ENCODE measurements at regions not wholly inside any gene's neighbourhood (a gene's known extent, or its start where the extent isn't known, plus 50 kb on each side); places are given as distances from the start of the nearest gene placed in this dataset.

DNA sequence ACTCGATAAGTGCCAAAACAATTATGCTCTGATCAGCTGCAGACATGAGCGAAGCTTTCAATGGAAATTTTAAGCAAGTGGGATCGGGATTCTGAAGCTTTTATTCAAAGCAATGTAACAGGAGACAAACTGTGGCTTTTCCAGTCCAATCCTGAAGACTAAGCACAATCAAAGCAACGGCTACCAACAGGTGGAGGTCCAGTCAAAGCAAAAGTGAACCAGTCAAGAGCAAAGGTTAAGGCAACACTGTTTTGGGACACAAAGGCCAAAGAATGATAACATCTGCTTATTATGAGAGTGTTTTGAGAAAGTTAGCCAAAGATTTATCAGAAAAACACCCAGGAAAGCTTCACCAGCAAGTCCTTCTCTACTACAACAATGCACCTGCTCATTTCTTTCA lies 170.1 kb downstream of the SEC16B start:
- in situ Hi-C loops (cut with HindIII; ENCODE audit: low pct_unique_long_range_greater_than_20kb, low sequenced_read_pairs), result no loop called here

DNA sequence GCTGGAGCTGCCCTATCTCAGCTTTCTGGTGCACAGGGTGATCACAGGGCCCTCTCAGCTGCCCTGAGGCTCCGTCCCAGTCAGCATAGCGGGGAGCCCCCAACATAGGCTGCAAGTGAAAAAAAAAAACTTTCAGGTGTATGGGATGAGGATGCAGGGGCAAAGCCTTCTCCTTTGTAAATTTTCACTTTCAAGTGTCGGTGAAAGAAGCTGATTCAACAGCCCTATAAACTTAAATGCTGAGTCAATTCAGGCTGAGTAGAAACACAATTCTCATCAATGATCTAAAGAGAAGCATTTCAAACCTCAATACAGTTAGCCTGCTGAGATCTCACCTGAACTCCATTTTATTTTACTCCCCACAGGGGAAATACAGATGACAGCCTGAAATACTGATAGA lies 171.2 kb downstream of the SEC16B start:
- DNase-seq (ENCODE audit: low read depth), result no peak
- in situ Hi-C loops (cut with HindIII; ENCODE audit: low pct_unique_long_range_greater_than_20kb, low sequenced_read_pairs), result no loop called here

More for the DNA sequence above, 170.1 kb downstream of the SEC16B start:
- no peak for DNase-seq (ENCODE audit: low read depth)

DNA sequence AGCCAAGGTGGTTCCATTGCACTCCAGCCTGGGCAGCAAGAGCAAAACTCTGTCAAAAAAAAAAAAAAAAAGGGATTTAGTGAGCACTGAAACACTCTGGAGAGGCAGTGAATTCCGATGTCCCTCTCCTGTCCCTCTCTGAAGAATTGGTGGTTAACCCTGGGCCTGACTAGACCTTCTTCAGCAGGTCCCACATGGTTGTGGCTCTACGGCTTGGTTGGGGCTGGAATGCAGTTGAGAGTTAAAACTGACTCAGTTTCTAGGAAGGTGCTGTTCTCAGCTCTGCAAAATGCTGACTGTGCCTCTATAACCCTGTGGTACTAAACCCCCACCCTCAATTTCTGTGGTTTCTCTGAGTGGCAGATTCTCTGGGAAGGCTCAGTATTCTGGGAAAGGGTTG lies 173.3 kb downstream of the SEC16B start:
- in situ Hi-C loops (cut with HindIII; ENCODE audit: low pct_unique_long_range_greater_than_20kb, low sequenced_read_pairs), result no loop called here
- DNase-seq (ENCODE audit: low read depth), result no peak

DNA sequence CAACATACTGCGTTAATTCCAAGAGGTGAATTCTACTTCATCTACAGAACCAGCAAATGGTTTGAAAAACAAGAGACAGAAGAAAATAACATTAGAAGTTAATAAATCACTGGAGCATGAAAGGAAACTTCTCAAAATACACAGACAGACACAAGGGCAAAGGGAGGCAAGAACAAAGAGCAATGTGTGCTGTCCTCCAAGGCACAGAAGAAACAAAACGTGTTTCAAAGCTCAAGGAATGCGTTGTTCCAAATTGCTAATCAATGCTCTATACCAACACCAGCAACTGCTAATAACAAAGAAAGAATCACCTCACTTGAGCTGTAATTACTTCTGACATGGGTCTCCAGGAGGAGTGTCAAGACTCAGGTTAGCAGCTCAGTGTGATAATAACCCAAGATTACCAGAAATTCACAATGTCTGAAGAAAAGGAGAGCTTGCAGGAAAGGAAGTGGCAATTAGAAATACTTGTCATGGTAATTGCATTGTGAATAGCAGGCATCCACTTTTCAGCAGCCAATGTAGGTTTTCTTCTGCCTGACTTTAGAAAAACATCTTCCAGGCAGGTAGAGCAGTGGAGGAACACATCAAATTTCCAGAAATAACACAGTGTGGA lies 175.4 kb downstream of the SEC16B start:
- DNase-seq (ENCODE audit: low read depth), result peak; percentile 14
- in situ Hi-C loops (cut with HindIII; ENCODE audit: low pct_unique_long_range_greater_than_20kb, low sequenced_read_pairs), result no loop called here

DNA sequence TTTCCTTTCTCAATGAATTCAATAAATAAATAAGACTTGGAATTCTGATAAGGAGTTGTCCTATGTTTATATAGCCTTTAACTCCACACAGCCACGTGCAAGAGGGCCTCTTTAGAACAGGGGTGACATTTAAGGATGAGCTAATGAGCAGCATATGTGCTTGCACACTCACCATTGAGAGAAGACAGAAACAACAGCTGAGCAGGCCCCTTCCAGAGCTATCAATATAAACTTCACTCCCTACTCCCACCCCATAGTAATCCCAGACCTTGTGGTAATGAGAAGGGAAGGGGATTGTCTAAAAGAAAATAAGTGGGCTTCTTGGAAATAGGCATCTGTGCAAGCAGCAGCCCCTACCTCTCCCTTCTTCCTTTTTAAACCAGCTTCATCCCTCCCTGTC lies 176.0 kb downstream of the SEC16B start:
- DNase-seq (ENCODE audit: low read depth), result no peak
- in situ Hi-C loops (cut with HindIII; ENCODE audit: low pct_unique_long_range_greater_than_20kb, low sequenced_read_pairs), result no loop called here

DNA sequence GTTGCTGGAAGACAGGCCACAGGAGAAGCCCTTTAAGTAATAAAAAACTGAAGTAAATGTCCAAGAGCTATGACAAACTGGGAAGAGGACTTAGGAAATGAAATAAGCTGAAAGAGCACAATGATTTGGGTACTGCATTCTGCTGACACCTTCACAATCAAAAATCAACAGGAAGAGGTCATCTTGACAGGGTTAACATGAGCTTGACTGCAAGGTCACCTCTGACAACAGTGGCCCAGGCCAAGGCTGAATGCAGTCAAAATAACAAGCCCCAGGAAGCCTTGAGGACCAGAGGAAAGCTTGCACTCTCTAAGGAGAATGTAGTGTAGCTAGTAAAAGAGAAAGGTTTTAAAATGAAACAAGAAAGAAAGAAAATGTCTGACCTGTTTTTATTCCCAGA lies 179.3 kb downstream of the SEC16B start:
- in situ Hi-C loops (cut with HindIII; ENCODE audit: low pct_unique_long_range_greater_than_20kb, low sequenced_read_pairs), result no loop called here
- DNase-seq (ENCODE audit: low read depth), result no peak

DNA sequence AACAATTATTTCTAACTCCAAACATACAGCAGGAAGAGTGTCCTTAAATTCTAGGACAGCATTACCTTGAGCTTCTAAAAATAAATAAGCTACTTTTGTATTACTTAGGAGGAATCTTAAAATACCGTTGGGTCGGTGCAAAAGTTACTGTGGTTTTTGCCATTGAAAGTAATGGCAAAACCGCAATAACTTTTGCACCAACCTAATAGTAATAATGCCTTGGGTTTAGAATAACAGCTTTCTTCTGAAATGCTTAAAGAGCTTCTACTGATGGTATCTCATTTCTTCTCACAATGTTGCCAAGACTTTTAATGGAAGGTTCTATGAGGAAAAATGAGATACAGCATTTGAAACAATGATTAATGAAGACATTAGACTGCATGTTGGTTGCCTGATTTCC lies 179.9 kb downstream of the SEC16B start:
- in situ Hi-C loops (cut with HindIII; ENCODE audit: low pct_unique_long_range_greater_than_20kb, low sequenced_read_pairs), result no loop called here
- no peak for DNase-seq (ENCODE audit: low read depth)

DNA sequence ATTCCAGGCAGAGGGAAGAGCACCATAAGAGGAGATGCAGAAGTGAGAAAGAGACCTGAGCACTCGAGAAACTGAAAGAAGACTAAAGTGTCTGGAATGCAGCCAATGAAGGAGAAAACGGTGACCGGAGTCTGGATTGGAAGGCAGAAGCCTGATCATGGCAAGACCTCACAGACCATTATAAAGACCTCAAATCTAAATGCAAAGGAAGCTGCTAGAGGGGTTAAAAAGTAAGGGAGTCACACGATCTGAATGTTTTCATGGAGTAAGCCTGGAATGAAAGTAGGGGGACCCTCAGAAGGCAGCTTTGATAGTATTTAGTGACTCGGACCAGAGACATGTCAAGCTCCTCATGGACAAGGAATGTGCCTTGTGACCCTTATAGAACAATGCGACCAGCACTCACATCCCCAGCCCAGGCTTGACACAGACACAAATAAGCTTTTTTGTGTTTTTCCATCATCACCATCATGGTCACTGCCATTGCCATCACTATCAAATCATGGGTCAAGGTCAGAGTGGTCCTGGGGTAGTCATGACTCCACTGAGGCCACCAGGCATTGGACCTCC lies 183.6 kb downstream of the SEC16B start:
- in situ Hi-C loops (cut with HindIII; ENCODE audit: low pct_unique_long_range_greater_than_20kb, low sequenced_read_pairs), result no loop called here
- DNase-seq (ENCODE audit: low read depth), result no peak

DNA sequence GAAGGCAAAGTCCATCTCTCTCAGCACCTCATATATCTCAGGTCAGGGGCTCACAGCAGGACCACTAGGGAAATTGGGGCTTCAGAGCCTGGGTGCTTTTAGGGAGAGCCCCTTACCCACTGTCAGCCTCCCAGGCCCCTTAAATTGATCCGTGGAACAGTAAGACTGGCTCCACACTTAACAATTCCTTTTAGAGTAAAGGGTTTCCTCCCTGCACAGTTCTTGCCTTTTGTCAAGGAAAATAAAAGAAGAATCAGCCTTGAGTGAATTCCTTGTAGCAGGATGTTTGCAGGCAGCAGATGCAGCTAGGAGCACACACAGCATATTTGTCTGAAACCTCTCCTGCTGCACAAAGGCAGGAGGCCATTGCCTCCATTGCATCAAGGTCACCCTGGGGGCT lies 184.9 kb downstream of the SEC16B start:
- in situ Hi-C loops (cut with HindIII; ENCODE audit: low pct_unique_long_range_greater_than_20kb, low sequenced_read_pairs), result no loop called here
- DNase-seq (ENCODE audit: low read depth), result no peak

DNA sequence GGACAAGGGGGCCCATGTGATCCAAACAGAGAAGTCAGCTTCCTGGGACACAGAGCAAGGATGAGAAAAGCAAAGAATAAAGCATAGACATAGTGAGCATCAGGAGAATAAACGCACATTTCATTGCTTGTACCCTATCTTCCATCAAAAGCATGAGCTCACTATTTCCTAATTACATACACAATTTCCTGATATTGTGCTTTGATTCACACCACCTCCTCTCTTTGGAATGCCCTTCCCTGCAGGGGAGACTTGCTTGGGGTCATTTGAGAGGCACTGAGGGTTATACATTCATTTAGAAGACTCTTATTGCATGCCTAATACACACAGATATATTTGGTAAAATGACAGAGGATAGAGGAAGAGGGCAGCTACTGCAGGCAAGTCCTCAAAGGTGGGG lies 185.4 kb downstream of the SEC16B start:
- in situ Hi-C loops (cut with HindIII; ENCODE audit: low pct_unique_long_range_greater_than_20kb, low sequenced_read_pairs), result no loop called here
- no peak for DNase-seq (ENCODE audit: low read depth)

DNA sequence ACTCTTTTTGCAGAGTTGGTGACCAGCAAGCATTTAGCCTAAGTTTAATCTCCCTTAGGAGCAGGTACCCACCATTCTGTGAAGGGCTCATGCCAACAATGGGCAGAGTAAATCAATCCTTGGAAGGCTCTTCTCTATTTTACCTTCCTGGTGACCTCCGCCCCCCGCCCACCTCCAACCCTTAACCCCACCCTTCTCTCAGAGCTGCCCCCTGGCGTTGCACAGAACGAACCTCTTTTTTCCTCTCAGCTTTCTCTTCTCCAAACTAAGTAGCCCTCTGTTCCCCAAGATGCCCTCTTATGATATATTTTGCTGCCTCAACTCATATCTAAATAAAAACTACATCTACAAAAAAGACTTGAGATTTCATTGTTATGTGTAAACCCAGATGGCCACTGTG lies 186.8 kb downstream of the SEC16B start:
- in situ Hi-C loops (cut with HindIII; ENCODE audit: low pct_unique_long_range_greater_than_20kb, low sequenced_read_pairs), result no loop called here
- no peak for DNase-seq (ENCODE audit: low read depth)

DNA sequence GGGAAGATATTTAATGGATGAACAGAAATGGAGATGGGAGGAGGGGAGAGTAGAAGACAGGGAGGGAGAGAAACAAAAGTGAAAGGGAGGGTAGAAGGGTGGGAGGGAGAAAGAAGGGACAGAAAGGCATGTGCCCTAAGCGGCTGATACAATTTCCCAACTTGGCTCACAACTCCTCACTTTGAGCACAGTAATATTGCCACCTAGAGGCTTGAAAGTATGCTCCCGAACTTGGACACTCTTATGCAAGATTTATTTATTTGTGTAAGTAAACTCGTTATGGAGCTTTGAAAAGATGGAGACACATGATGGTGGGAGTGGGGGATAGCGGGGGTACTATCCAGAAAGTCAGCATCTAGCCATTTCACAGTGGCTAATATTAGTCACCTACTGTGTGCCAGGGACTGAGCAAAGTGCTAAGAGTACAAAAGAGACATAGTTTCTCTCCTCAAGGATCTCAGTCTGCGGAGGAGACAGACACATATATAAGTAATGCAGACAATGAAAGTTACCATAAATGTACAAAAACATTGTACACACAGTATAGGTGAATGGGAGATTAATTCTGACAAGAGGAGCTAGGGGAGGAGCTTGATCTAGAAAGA lies 189.7 kb downstream of the SEC16B start:
- in situ Hi-C loops (cut with HindIII; ENCODE audit: low pct_unique_long_range_greater_than_20kb, low sequenced_read_pairs), result no loop called here
- DNase-seq (ENCODE audit: low read depth), result peak; percentile 15

DNA sequence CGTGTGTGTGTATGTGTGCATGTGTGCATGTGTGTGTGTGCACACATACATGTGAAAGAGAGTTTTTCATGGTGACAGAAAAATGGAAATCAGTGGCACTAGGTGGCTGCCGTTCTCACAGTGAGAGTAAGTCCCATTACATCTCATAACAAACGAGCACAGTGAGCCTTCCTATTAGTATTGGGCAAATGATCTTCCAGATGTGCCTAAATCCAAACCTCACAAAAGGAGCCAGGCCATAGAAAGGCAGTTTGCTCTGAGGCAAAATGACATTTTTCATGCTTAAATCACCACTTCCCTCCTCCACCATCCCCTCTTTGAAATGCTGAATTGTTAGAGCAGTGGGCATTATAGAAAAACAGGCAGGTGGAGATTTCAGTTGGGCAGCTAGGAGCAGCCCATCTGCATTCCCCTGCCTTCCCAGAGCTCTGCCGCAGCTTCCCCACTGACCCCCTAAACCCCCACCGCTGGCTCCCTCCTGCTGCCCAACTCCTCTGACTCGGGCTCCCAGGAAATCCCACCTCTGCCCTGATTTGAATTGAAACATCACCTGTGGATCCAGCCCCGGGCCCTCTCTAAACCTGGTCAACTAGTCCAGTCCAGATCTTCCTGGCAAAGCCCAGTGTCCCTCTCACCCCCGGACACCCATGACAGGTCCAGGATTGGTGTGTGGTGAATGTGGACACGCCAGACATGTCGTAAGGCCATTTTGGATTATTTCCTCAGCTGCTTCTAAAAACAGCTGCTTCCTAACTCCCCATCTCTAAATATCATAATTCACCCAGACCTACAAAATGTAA lies 190.5 kb downstream of the SEC16B start:
- in situ Hi-C loops (cut with HindIII; ENCODE audit: low pct_unique_long_range_greater_than_20kb, low sequenced_read_pairs), result no loop called here
- DNase-seq (ENCODE audit: low read depth), result no peak

DNA sequence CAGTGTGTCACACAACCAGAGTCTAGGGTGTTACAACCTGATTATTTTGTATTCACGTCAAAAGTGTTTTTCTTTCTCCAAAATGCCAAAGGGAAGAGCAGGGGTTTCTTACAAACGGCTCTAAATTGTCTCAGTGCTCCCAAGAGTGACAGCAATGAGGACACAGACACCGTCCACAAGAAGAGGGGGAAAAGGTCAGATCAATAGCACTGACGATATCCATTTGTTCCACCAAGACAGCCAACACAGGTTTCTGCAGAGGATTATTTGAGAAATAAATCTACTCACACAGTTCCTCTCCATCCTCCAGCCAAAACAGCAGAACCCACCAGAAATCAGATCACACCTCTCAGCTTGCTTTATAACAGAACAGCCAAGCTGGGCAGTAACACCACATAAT lies 193.9 kb downstream of the SEC16B start:
- in situ Hi-C loops (cut with HindIII; ENCODE audit: low pct_unique_long_range_greater_than_20kb, low sequenced_read_pairs), result no loop called here
- DNase-seq (ENCODE audit: low read depth), result no peak

DNA sequence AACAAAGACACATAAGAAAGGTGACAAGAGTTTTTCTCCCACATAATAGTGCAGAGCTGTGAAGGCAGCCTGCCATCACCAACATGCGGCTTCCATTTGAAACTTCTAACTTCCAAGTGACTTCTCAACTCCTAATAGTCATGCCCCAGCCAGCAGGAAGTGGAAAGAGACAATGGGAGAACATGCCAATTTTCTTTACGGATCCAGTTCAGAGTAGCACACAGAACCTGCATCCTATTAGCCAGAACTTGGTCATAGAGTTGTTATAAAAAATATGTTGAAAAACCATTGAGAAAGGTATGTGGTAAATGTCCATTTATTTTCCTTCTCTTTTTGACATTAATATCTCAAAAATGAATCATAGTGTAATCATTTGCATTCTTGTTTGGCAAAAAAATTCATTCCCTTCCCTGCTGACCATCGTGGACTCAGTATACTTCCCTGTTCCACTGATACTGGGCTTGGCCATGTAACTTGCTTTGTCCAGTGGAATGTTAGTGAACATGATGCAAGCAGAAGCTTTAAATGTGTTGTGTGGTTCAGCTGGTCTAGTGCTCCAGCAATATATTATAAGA lies 197.4 kb downstream of the SEC16B start:
- in situ Hi-C loops (cut with HindIII; ENCODE audit: low pct_unique_long_range_greater_than_20kb, low sequenced_read_pairs), result no loop called here
- no peak for DNase-seq (ENCODE audit: low read depth)

DNA sequence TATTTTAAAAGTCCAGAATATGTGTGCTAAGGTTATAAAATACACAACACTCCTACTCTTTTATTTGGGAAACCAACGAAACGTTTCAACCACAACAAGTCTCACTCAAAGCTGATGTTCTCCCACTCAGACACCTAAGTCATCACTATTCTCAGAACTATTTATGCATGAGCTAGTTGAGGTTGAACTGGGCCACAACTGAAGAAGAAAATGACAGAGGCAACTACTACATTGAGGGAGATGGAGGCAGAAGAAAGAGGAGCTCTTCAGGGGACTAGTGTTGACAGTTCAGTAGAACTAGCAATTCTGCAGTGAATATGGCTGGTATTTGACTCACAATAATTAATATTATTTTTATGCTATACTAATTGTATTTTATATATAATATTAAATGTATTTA lies 198.2 kb downstream of the SEC16B start:
- in situ Hi-C loops (cut with HindIII; ENCODE audit: low pct_unique_long_range_greater_than_20kb, low sequenced_read_pairs), result no loop called here
- no peak for DNase-seq (ENCODE audit: low read depth)

DNA sequence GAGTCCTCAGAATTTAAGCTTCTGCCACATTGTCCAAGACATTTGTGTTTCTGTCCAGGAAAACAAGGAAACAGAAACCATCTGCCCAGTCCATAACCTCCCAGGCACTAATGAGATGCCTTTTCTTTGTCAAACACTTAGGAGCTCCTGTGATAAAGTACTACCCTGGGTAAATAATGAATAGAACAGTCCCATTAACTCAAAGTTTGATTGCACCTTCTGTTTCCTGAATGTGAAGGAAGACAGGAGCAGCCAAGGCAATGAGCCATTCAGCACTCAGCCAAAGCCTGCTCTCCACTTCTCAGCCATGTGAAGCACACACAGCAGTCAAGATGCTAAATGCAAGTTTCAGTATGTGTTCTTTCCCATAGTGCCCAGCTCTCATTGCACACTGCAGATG lies 199.8 kb downstream of the SEC16B start:
- in situ Hi-C loops (cut with HindIII; ENCODE audit: low pct_unique_long_range_greater_than_20kb, low sequenced_read_pairs), result no loop called here
- DNase-seq (ENCODE audit: low read depth), result no peak

DNA sequence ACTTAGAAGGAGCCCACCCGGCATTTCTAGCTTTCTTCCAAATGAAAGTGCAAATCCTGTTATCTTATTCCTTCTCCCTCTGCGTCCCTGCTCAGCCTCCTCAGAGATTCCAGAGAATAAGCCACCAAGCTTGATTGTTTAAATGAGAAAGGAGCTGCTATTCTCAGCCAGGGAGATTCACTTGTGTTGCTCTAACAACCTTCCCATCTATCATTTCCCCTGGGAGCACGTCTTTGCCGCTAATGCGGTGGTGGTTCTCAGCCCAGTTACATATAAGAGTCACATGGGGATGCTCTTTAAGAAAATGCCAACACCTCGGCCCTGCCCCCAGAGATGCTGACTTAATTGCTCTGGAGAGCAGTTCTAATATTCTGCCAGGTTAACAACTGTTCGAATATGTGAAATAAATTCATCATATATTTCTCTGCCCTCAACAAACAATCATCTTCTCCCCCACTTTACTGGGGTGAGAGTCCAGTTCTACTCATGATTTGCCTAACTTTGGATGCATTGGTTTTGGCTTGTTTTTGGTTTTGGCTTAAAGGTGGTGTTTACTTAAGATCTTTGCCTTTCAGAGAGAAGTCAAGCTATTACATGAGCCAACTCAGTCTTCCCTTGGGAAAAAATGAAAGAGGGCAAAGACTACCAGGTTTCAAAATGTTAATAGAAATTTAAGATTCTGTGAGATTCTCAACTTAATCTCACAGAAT lies 213.9 kb downstream of the SEC16B start:
- DNase-seq (ENCODE audit: low read depth), result no peak
- in situ Hi-C loops (cut with HindIII; ENCODE audit: low pct_unique_long_range_greater_than_20kb, low sequenced_read_pairs), result no loop called here

DNA sequence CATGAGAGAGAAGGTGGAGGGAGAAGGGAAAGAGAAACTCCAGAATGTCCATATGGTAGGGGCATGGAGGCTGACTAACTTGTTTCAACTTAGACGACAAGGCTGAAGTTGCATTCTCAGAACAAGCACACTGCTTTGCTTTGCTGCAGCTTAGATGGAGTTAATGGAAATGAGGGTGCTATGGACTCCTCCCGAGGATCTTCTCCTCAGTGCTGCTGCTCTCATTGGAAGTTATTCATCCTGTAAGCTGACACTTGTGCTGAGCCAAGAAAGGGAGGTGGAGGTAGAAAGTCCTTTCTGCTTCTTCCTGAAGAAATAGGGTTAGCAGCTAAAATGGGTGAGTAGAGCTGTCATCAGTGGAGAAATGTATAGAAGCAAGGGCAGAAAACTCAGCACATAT lies 215.3 kb downstream of the SEC16B start:
- no peak for DNase-seq (ENCODE audit: low read depth)
- in situ Hi-C loops (cut with HindIII; ENCODE audit: low pct_unique_long_range_greater_than_20kb, low sequenced_read_pairs), result no loop called here
